Head of caudate nucleus (tissue), 42 donors: ENCODE measurements at regions not wholly inside any gene's neighbourhood (a gene's known extent, or its start where the extent isn't known, plus 50 kb on each side); places are given as distances from the start of the nearest gene placed in this dataset.

ENCODE experiments used
- DNase-seq, 42 donors: peaks; one replicate each; pipeline versions ENCODE4 v3.0.0 to v3.0.0-alpha.2; 2020 to 2021; ENCODE audit warnings: mixed read lengths in 7 of 42
- intact Hi-C: fragments of 100-400 bp; cut with DNase I; formaldehyde crosslinking; loops from one replicate; pipeline ENCODE4 v1.15.0; 2022

- DNase-seq = no peak
- intact Hi-C loops = no loop called here
Observed at GRCh38 chr21:38725196-38726157, 80.3 kb upstream of the ETS2 start.

DNA sequence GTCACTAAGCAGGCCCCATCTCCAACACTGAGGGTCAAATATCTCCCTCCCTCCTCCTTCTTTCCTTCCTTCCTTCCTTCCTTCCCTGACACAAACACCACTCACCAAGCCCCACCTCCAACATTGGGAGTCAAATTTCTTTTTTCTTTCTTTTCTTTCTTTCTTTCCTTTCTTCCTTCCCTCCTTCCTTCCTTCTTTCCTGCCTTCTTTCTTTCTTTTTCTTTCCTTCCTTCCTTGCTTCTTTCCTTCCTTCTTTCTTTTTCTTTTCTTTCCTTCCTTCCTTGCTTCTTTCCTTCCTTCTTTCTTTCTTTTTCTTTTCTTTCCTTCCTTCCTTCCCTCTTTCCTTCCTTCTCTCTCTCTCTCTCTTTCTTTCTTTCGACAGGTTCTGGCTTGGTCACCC, 79.2 kb upstream of the ETS2 start:
- DNase-seq = no peak
- intact Hi-C loops = no loop called here

DNA sequence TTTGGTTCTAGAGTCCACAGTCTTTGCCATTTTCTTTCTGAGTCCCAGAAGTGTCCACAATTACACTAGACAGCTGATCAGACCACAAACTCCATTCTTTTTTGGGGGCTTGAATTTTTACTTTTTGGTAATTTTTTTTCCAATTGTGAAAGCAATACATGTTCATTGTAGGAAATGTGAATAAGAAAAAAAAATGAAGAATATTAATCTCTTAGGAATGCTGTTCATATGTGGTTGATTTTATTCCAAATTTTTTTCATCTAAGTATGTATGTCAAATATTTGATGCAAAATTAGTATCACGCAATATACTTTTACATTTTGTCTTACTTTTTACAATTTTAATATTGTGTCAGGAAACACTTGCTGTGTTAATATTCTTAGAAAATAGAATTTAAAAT, 76.4 kb upstream of the ETS2 start:
- DNase-seq = no peak
- intact Hi-C loops = no loop called here

DNA sequence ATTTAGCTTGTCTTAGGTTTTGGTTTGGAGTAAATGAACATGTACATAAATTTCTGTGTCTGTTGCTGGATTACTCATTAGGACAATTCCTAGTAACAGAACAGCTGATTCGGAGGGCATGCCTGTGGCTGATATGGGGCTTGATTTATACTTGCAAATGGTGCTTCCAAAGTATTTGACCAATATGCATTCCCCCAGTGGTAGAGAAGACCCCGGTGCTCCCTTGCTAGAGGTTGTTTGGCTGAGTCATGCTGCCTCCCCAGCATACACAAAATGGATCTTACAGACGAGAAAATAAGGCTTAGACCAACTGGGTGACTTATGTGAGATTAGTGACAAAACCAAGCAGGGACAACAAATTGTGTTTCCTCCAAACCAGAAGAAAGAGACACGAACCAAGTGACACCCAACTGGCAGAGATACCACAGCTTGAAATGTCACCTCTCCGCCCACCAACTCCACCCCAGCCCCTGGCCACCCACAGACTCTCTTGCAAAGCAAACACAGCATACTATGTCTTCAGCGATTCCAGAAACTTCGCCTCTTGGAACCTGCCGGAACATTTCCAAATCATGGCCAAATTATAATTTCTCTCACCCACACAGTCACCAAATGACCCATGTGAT, 75.9 kb upstream of the ETS2 start:
- intact Hi-C loops = no loop called here
- no peak for DNase-seq

DNA sequence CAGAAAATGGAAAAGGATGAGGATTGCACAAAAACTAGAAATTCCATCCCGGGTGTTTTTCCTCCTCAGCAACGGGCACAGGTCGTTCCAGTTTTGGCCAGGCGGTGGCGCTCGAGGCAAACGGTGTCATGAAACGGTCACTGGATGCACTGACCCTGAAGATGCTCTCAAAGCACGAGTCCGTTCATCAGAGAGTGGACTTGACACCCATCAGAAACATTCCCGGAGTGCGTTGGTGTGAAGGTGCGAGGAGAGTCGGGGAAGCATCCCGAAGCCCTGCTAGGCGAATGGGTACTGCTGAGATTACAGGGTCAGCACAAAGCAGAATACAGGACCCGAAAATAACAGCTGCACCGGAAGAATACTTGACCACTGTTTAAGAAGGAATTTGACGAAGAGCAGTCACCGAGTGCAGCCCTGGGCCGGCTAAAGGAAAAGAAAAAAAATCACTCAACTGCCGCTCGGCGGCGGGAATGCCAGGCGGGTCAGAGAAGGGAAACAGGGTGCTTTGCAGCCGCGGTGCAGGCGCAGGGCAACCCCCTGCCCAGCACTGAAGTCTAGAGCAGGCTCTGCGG, 71.7 kb upstream of the ETS2 start:
- intact Hi-C loops = no loop called here

GRCh38 chr21:38734646-38735365, 70.9 kb upstream of the ETS2 start:
- intact Hi-C loops = loop anchor here (5.0 kb wide), 1 partner anchor 402 kb away; no protein-coding TSS in a partner anchor
- no peak for DNase-seq

More for the DNA sequence above, 71.7 kb upstream of the ETS2 start:
- DNase-seq = peak; percentile 31 to 96 (median 88)

DNA sequence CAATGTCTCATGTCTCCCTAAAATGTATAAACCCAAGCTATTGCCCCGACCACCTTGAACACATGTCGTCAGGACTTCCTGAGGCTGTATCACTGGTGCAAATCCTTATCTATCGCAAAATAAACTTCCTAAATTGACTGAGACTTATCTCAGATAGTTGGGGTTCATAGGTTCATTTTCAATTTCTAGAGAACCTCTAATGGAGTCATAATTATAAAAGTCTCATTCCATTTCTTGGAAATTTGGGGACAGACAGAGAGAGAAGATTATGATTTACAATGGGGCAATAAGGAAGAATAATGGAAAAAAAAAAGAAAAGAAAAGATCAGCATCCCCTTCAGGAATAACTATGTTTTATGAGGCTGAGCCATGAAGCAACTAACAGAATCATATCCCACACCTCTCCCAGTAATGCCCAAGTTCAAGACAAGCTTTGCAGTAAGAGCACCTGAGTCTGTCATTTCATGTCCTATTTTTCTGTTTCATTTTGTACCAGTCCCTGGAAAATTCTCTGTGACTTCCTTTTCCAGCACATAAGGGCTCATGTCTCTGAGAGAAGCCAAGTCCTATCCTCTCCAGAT, 70.0 kb upstream of the ETS2 start:
- intact Hi-C loops = loop anchor here (5.0 kb wide), 1 partner anchor 402 kb away; no protein-coding TSS in a partner anchor
- no peak for DNase-seq

DNA sequence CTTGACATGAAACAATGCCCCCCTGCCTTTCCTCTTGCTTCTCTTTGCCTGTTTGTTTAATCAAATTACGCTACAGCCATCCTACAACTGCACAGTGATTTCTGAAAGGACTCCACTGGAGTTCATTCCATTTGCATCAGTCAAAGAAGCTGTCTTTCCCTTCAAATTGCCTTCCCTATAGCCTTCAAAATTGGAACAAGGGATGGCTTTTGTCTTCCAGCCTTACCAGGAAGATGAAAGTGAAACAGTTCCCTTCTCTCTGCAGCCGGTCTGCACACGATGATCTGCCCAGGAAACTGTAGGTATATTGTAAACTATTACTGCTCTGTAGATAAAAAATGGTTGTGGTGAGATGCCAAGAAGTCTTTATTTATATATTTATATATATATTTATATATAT, 65.6 kb upstream of the ETS2 start:
- no peak for DNase-seq
- intact Hi-C loops = no loop called here

DNA sequence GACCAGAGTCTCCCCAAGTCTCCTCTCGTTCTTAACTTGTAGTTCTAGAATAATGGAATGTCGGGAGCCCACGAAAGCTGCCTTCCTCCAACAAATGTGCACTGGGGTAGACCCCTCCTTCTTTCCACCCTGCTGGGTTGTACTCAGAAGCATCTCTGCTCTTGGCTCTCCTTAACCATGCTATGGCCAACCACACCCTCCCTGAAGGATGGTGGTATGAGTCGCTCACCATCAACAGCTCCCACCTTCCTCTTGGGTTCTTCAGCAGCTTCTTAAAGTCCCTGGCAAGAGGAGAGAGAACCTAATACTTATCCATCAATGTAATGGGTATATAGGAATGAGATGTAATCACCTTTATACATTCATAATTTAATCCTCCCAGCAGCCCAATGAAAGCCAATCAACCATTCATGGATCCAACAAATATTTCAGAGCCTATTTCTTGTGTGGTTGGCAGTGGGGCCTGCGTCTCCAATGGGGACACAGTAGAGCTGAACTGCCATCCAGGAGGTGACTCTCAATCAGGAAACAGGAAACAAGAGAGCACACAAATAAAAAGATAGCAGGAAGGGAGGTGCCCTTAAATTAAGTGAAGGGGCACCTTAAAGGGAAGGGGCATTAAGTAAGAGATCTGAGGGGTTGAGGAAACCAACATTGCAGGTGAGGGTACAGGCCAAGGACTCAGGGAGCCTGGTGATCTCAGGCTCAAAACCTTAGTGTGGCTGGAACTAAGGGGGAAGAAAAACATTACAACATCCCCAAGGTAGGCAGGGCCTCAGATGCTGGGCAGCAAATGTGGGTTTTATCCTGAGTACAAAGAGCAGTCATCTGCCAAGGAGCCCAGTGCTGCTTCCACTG, 64.4 kb upstream of the ETS2 start:
- intact Hi-C loops = no loop called here
- DNase-seq = no peak

DNA sequence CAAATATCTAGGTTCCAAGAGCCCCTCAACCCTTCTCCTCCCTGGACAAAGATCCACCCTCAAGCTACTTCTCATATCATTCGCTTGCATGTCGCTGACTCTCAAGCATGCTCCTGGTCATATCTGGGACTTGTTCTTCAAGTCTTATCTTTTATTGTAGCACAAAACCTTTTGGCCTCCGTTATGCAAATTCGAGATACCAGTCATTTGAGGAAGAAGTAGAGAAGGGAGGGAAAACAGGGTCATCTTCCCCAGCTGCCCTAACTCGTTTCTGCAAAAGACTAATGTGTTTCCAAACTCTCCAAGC, 63.8 kb upstream of the ETS2 start:
- DNase-seq = no peak
- intact Hi-C loops = no loop called here

DNA sequence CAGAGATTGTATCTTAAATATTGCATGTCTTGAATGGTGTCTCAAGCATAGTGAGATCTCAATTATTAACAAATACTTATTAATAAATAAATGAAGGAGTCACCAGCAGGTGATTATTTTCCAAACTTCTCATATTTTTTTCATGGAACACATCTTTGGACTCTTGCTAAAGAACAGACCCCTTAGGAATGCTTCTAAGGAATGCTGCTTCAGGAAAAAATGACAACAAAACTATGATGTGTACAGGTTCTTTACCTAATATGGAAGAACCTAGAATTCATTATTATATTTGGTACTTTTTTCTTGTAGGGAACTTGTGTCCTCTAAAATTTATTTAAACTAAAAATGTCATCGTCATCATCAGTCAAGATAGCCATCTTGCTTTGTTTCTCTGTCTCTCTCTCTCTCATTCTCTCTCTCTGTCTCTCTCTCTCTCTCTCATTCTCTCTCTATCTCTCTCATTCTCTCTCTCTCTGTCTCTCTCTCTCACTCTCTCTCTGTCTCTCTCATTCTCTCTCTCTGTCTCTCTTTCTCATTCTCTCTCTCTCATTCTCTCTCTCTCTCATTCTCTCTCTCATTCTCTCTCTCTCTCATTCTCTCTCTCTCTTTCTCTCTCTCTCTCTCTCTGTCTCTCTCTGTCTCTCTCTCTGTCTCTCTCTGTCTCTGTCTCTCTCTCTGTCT, 63.0 kb upstream of the ETS2 start:
- DNase-seq = no peak
- intact Hi-C loops = no loop called here

GRCh38 chr21:38743772-38744529, 61.8 kb upstream of the ETS2 start:
- DNase-seq = no peak
- intact Hi-C loops = no loop called here

- no peak for DNase-seq
- intact Hi-C loops = no loop called here
Observed at GRCh38 chr21:38744861-38745260, 60.9 kb upstream of the ETS2 start.

GRCh38 chr21:38747810-38748209, 57.9 kb upstream of the ETS2 start:
- no peak for DNase-seq
- intact Hi-C loops = no loop called here

GRCh38 chr21:38751379-38752050, 54.2 kb upstream of the ETS2 start:
- intact Hi-C loops = no loop called here
- peak in 31 of 42 donors; percentile 4 to 53 (median 24) for DNase-seq

DNA sequence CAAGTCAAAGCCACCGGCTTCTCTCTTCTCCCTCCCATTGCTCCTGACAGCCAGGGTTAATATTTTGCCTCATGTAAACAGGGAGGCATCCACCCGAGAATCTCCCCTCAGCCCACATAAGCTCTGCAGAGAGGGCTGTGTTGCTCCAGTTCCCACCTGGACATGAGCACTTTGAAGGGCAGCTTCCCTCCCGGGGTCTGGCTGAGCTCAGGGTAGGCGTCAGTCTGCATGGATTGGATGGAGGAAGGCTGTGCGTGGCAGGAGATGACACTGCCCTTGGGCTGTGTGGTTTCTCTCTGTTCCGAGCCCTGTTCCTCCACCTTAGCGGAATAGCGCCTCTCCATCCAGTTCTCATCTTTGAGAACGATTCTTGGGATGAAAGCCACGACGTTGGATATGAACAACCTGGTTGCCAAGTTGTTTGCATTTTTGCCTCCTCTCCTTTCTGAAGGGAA, 53.7 kb upstream of the ETS2 start:
- no peak for DNase-seq
- intact Hi-C loops = no loop called here
